ENCODE measurements at regions not wholly inside any gene's neighbourhood (a gene's known extent, or its start where the extent isn't known, plus 50 kb on each side); places are given as distances from the start of the nearest gene placed in this dataset.

- POLR2A ChIA-PET = no interaction called here
- DNase-seq (ENCODE audit: extremely low spot score) = no peak
- TF ChIP-seq, protein P1, sequence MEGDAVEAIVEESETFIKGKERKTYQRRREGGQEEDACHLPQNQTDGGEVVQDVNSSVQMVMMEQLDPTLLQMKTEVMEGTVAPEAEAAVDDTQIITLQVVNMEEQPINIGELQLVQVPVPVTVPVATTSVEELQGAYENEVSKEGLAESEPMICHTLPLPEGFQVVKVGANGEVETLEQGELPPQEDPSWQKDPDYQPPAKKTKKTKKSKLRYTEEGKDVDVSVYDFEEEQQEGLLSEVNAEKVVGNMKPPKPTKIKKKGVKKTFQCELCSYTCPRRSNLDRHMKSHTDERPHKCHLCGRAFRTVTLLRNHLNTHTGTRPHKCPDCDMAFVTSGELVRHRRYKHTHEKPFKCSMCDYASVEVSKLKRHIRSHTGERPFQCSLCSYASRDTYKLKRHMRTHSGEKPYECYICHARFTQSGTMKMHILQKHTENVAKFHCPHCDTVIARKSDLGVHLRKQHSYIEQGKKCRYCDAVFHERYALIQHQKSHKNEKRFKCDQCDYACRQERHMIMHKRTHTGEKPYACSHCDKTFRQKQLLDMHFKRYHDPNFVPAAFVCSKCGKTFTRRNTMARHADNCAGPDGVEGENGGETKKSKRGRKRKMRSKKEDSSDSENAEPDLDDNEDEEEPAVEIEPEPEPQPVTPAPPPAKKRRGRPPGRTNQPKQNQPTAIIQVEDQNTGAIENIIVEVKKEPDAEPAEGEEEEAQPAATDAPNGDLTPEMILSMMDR (IDR thresholded peaks at IDR 0.05; ENCODE audit: control extremely low read depth, extremely low read depth, low read depth, missing control alignments) = no peak
- CTCF ChIA-PET = interaction anchor here (0.8 to 1.3 kb wide), 3 partner anchors 13 to 24 kb away, joined by 3 read pairs; no protein-coding TSS in a partner anchor
Measured at GRCh38 chr3:34312684-34313083, 514.3 kb downstream of the PDCD6IP start.

DNA sequence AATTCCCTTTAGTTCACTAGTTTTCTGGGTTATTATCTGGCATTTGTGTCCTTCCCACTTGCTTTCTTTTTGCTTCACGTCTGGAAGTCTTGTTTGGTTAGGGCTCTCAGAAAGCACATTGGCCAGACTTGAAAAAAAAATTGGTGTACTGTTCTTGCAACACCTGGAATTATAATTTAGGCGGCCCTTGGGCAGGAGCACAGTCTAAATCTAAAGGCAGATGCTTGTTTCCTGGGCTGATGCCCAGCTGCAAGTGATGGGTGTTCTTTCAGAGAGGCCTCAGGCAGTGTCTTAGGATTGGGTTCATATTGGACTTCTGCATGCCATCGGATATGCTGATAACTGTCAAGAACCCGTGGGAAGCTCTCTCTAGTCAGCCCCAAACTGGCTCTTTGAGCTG, 521.5 kb downstream of the PDCD6IP start:
- CTCF ChIA-PET = interaction anchor here (1.1 to 1.8 kb wide), 5 partner anchors 10 to 55 kb away, joined by 3 to 7 read pairs (median 4); no protein-coding TSS in a partner anchor
- TF ChIP-seq, protein P1 (IDR thresholded peaks at IDR 0.05; ENCODE audit: control extremely low read depth, extremely low read depth, low read depth, missing control alignments) = no peak
- DNase-seq (ENCODE audit: extremely low spot score) = no peak
- POLR2A ChIA-PET = no interaction called here

- TF ChIP-seq, protein P1 (IDR thresholded peaks at IDR 0.05; ENCODE audit: control extremely low read depth, extremely low read depth, low read depth, missing control alignments) = no peak
- ChIA-PET POLR2A (no interaction called here), CTCF (interaction anchor here (1.0 to 1.4 kb wide), 3 partner anchors 10 to 62 kb away, joined by 3 to 7 read pairs (median 3); no protein-coding TSS in a partner anchor)
- no peak for DNase-seq (ENCODE audit: extremely low spot score)
Measured at GRCh38 chr3:34323517-34323916, 525.1 kb downstream of the PDCD6IP start.

GRCh38 chr3:34346656-34347055, 548.2 kb downstream of the PDCD6IP start:
- ChIA-PET CTCF (interaction anchor here (1.0 to 2.1 kb wide), 3 partner anchors 10 to 64 kb away, joined by 3 to 7 read pairs (median 3); no protein-coding TSS in a partner anchor), POLR2A (no interaction called here)
- TF ChIP-seq, protein P1 (IDR thresholded peaks at IDR 0.05; ENCODE audit: control extremely low read depth, extremely low read depth, low read depth, missing control alignments) = no peak
- no peak for DNase-seq (ENCODE audit: extremely low spot score)

DNA sequence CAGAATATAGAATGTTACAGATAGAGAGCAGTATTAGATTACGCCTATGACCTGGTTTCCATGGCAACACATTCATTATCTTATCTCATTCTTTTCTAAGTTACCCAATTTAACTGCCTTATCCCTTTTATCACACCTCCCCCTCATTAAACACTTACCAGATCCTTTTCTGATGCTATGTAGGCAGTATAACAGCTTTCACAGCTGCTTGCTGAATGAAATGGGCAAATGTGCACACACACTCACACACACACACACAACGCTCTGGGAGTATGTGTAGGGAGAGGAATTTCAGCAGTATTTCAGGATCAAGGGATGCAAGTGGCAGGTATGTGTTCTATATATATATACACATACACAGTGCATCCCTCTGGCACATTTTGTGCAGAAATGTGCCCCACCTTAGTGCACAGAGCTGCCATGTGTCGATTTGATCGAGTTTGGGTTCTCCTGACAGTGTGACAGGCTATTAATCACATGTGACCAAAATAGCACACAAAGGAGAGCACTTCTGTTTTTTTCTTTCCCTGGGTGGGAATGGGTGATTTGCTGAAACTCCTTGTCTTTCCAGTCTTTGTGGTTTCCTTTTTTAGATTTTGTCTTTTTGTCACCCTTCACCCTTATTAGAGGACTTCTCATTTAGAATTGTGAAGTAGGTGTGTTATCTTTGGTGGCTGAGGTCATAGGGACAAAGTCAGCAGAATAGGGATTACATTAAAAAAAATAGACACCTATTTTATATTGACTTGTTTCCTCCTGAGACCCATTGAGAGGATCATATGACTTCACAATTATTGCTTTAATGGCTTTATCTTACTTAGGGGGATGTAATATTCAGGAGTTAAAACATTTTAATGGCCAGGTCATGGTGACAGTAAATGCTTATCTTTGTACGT, 553.7 kb downstream of the PDCD6IP start:
- ChIA-PET CTCF (no interaction called here), POLR2A (no interaction called here)
- DNase-seq (ENCODE audit: extremely low spot score) = no peak
- TF ChIP-seq, protein P1 (IDR thresholded peaks at IDR 0.05; ENCODE audit: control extremely low read depth, extremely low read depth, low read depth, missing control alignments) = no peak

DNA sequence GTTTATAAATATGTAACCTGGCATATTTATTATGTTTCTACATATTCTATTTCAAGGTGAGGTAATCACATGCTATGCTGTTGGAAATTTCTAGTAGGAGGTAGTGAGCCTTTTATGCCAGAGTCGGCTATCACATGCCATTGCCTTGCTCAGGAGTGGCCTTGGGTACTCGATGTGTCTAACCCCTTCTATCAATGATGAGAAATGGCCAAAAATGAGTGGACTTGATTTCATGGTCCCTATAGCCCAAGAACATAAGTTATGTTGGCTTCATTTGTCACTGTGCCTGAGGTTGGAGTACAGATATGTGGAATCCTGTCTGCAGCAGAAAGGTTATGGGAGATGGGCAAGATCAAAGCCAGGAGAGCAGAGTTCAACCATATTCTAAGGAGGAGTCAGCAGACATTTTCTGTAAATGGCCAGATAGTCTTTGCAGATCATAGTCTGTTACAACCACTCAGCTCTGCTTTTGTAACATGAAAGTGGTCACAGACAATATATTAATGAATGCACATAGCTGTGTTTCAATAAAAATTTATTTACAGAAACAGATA, 554.4 kb downstream of the PDCD6IP start:
- CTCF ChIA-PET = interaction anchor here (1.0 kb wide), 1 partner anchor 10 kb away, joined by 3 read pairs; no protein-coding TSS in a partner anchor
- DNase-seq (ENCODE audit: extremely low spot score) = no peak
- POLR2A ChIA-PET = no interaction called here
- TF ChIP-seq, protein P1 (IDR thresholded peaks at IDR 0.05; ENCODE audit: control extremely low read depth, extremely low read depth, low read depth, missing control alignments) = no peak
